ENCODE measurements at regions not wholly inside any gene's neighbourhood (a gene's known extent, or its start where the extent isn't known, plus 50 kb on each side); places are given as distances from the start of the nearest gene placed in this dataset.
"Not testable (repeated sequence)": the region's sequence is repeated elsewhere in the genome, so short reads cannot be mapped to it uniquely, and the experiment has no call there.

DNA sequence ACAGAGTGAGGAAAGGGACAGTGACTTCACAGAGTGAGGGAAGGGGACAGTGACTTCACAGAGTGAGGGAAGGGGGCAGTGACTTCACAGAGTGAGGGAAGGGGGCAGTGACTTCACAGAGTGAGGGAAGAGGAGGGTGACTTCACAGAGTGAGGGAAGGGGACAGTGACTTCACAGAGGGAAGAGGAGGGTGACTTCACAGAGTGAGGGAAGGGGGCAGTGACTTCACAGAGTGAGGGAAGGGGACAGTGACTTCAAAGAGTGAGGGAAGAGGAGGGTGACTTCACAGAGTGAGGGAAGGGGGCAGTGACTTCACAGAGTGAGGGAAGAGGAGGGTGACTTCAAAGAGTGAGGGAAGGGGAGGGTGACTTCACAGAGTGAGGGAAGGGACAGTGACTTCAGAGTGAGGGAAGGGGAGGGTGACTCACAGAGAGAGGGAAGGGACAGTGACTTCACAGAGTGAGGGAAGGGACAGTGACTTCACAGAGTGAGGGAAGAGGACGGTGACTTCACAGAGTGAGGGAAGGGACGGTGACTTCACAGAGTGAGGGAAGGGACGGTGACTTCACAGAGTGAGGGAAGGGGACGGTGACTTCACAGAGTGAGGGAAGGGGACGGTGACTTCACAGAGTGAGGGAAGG, 142.0 kb upstream of the PITRM1 start:
- TF ChIP-seq FOS (IDR thresholded peaks at IDR 0.05; ENCODE audit: borderline replicate concordance, insufficient read depth, low read length); EZH2 (IDR thresholded peaks at IDR 0.05; ENCODE audit: borderline replicate concordance, low read depth, low read length, severe bottlenecking); POLR2AphosphoS5 (IDR thresholded peaks at IDR 0.05; ENCODE audit: insufficient read depth, low read depth, low read length): not testable (repeated sequence)
- TF ChIP-seq, protein P1, sequence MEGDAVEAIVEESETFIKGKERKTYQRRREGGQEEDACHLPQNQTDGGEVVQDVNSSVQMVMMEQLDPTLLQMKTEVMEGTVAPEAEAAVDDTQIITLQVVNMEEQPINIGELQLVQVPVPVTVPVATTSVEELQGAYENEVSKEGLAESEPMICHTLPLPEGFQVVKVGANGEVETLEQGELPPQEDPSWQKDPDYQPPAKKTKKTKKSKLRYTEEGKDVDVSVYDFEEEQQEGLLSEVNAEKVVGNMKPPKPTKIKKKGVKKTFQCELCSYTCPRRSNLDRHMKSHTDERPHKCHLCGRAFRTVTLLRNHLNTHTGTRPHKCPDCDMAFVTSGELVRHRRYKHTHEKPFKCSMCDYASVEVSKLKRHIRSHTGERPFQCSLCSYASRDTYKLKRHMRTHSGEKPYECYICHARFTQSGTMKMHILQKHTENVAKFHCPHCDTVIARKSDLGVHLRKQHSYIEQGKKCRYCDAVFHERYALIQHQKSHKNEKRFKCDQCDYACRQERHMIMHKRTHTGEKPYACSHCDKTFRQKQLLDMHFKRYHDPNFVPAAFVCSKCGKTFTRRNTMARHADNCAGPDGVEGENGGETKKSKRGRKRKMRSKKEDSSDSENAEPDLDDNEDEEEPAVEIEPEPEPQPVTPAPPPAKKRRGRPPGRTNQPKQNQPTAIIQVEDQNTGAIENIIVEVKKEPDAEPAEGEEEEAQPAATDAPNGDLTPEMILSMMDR (IDR thresholded peaks at IDR 0.05; ENCODE audit: extremely low read depth in 1 of 2, insufficient read depth in 1 of 2, low read depth in 1 of 2, low read length in 2 of 2), result not testable (repeated sequence)
